HG02852 (cell line): ENCODE measurements at regions not wholly inside any gene's neighbourhood (a gene's known extent, or its start where the extent isn't known, plus 50 kb on each side); places are given as distances from the start of the nearest gene placed in this dataset.

Source experiments
- ATAC-seq: cut with Tn5 transposase; IDR thresholded peaks from one replicate; pipeline ENCODE4 v1.9.1; 2021; ENCODE audit warnings: mild to moderate bottlenecking, moderate library complexity; ENCODE audit not compliant: unreplicated experiment

DNA sequence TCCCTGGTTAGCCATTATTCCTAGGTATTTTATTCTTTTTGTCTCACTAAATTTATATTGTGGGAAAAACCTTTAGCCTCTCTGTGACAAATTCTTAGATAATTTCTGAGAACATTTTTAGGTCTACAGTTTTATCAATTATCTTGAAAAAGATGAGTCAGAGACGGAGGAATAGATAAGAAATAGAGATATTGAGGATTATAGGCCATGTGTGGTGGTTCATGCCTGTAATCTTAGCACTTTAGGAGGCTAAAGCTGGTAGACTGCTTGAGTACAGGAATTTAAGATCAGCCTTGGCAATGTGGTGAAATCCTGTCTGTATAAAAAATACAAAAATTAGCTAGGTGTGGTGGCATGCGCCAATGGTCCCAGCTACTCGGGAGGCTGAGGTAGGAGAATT lies 960.2 kb downstream of the SQOR start:
- ATAC-seq, result no peak

DNA sequence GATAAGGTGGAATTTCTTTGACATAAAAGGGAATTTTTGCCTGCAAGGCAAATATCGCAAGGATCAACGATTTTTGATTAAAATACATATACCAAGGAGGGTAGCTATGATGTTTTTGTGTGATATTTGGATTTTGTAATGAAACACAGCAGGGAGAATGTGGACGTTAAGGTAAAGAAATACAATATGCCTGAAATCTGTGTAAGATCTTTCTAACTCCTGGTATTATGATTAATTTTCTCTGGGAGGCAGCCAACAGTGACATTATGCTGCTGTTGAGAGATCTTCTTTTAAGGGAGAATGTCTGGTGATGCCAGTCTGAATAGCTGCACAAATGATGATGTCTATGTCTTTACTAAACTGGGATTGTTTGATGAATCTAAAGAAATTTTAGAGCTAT lies 972.2 kb downstream of the SQOR start:
- ATAC-seq, result no peak

DNA sequence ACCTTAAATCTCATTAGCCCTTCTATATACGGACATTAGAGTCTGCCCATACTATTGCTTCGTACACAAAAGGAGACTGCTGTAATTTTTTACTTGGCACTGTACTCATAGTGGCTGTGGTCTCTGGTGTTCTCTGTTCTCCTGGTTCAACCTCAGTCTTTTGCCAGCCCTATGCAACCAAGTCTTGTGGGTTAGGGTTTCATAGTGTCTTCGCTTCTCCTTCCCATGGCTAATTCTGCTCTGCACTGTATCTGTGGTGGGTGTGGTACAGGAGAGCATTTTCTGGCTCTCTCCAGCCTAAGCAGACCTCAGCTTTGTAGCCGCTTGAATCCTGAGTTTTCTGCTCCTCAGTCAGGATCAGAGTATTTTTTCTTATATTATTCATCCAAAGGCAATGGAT lies 981.2 kb downstream of the SQOR start:
- no peak for ATAC-seq

DNA sequence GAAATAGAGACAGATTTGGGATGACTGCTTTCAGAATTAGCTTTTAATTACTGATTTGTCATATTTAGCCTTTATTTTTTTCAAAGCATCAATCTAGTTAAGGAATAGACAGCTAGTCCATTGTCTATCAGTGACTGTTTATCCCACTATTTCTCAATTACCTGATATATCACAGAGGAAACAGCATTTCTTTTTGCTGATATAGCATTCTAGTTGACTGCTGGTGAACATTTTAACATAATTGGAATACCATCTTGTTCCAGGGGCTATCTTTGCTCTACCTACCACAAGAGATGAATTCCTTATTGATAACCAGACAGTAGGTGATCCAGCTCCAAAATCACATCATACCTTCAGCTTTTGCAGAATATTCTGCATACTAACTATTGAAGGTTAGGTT lies 982.7 kb downstream of the SQOR start:
- no peak for ATAC-seq

DNA sequence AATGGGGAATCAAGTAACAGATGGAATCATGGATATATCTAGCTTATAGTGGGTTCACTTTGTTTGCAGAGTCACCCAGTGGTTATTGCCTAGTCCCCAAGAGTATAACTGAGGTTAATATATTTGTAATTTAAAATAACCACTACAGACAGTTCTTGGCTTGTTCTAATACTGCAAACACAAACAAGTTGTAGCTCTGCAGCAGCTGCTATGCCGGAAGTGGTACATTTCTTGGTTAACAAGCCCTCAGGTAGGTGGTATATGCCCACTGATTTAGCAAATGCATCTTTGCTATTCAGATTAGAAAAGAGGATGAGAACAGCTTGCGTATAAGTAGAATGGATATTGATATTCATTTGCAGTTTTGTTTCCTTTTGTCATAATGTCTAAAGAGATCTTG lies 984.2 kb downstream of the SQOR start:
- no peak for ATAC-seq

DNA sequence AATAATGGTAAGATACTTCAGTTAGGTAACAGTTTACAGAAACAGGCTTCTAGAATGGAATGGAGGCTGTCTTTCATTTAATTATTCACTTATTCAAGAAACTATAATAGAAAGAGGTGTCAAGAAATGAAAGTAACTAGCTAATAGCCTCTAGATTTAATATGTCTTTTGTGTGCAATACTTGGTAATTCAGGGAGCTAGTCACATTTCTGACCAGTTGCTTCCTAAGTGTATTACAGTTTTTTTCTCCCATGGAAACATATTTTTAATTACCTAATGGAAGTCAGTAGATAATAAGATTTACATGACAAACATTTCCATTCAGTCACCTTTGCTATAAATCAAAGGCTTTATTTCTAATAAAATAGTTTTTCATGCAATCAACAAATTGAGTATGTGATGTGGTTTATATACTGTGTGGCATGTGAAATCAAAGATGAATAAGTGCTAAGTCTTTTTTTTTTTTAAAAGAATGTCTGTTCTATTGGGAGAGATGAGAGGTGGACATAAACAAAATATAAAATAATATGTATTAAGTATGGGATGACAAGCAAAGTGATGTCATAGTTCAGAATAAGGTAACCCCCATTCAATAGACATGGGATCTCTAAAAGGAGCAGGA lies 985.7 kb downstream of the SQOR start:
- ATAC-seq, result no peak

DNA sequence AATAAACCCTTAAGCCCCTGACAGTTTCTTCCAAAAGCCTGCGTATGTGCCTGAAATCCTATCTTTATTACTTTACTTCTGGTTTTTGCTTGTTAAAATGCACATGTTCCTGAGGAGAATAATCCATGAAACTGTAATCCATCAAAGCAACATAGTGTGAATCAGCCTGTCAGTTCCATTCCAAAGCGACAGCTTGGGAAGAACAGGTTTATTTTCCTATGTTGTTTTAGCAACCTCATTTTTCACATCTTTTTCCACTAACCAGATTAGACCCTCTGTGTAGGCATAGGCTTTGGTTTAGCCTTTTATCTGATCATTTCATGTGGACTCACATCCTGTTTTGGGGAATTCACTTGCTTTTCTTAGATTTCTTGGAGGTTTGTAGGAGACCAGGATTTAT lies 988.0 kb downstream of the SQOR start:
- no peak for ATAC-seq

DNA sequence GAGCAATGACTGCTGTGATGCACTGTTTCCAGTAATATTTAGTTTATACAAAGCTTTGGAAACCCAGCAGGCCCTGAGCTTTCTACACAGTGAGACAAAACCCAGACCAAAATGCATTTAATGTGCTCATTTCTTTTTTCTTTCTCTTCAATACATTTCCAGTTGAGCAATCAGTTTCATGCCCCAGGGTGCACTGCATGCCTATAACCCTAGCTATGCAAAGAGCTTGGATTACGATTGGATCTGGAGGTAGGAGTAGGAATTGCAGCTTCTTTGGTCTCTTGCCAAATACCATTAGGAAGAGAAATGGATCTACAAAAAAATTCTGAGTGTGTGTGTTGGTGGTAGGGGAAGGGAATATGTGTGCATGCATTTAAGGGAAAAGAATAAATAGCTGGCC lies 1001.4 kb downstream of the SQOR start:
- no peak for ATAC-seq

DNA sequence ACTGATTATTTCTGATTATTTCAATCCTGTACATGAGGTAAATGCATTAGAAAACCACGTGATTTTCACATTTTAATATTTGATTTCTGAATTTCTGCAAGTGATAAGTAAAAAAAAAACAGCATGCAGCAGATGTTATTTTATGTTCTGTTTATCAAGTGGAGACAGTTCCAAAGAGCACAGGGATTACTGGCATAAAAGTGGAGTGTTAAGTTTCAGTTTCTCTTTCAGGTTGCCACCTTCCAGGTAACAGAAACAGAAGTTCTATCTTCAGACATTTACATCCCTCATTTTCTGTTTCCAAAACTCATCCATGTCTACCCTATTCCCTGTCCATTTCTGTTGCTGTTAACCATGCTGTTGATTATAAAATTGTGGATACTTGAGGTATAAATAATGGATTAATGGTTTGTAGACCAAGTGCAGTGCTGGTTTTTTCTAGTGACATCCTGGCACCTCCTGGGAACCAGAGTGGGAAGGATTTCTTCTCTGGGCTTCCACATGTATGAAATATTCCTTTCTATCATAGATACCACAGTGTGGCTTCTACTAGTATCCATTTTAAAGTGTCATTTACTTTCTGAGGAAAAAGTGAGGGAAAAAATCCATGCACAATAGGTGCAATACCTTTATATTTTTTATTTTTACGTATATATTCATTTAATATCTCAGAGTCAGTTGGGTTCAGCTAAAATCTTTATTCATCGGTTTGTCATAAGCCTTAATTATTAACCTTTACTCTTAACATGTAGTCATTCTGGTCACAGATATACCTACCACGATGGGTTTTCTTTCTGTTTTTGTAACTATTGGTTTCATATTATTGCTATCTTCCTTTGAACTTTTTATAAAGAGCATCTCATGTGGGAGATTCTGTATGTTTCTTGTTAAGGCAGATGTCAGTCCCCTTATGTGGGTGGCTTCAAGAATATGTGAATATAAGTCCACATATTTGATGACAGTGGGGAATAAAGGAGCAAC lies 1010.0 kb downstream of the SQOR start:
- ATAC-seq, result no peak

DNA sequence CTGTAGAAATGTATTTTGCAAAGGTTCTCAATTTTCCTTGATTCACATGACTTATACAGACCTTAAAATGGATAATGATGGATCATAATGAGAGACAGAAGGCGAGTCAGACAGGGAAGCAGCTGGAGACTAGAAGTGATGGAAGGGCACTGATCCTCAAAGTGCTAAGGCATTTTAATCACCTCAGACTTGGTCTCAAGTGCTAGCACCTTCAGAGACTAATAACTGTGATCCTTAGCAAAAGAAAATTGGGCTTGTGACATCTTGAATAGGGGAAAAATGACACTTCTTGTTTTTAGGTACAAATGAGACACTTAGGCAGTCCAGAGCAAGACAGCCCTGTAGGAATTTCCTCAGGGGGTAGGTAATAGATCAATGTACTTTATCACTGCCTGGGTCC lies 1011.7 kb downstream of the SQOR start:
- no peak for ATAC-seq

DNA sequence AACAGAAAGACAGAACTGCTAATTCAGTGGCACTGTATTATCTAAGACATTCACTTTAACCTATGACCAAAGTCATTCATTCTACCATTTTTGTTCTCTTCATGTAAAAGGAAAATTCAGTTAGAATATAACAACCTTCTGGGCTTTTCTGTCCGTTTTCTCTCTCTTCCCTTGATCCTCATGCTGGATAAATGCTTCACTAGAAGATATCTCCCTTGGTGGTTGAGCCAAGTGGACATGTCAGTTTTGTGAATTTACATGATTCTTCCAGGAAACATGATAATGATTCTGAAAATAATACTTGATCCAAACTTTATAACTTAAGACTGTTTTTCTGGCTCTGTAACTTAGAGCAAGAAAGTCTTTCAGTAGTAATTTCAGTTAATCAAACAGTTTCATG lies 1012.2 kb downstream of the SQOR start:
- ATAC-seq, result no peak

DNA sequence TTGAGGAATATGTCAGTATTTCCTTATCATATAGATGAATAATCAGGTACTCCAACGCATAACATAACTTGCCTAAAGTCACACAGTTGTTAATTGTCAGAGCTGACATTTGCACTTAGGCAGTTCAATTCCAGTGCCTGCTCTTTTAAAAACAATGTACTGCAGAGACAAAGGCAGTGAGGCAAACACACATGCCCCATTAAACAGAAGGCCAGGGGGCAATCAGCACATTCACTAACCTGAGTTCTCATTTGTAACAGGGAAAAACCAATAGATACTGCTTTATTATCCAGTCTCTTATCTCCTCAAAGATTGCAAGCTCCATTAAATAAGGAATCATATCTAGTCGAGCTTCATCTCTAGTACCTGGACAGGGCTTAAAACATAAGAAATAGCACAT lies 1017.4 kb downstream of the SQOR start:
- no peak for ATAC-seq

DNA sequence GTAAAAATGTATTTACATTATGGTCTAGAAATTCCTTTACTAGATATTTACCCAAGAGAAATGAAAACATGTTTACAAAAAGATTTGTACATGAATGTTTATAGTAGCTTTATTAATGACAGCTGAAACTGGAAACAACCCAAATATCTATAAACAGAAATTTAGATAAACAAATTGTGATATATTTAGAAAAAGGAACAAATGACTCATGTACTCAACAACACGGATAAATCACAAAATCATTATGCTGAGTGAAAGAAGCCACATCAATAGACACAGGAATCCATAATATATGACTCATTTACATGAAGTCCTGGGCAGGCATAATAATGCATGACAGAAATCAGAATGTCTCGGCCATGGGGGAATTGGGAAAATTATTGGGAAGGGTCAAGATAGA lies 1020.2 kb downstream of the SQOR start:
- no peak for ATAC-seq

DNA sequence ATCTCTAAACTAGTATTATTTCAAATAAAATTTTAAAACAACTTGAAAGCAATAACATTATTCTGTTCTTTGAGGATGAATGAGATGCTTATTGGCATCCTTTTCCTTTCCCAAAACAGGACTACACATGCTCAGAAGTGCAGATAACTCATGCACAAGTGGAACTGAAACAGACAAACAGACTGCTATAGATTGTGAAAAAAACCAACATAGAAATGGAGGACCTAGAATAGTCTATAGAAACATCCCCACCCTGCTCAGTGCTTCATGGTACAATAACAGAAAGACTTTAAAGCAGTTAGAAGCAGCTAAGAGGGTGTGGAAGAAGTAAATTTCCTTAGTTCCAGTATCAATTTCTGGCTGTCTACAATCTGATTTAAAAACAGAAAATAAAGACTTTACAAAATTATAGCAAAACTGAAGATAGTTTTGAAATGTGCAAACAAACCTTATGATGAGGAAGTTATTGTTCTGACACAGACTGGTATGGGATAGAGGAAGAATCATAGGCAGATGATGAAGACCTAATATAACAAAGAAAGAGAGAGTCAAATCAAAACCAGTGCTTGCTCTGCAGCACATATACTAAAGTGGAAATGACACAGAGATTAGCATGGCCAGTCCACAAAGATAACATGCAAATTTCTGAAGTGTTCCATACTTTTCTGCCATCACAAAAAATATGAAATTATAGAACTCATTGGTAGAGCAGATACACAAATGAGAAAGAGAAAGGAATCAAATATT lies 1025.4 kb downstream of the SQOR start:
- peak; percentile 67 for ATAC-seq

DNA sequence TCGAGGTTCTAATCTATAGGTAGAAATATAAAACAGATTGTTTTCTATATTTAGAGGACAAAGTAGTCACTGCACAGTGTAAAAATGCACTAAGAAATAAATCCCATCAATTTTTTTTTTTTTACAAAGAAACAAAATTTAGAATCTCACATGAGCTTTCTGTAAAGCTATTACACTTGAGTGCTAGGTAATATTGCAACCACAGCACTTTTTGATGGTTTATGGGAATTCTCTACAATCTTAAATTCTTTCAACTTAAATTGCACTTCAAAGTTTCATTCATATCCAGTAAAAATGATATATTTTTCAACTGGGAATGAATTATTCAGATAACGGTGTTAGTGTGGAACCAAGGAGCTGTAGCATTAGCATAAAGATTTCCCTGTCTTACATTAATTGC lies 1035.4 kb downstream of the SQOR start:
- no peak for ATAC-seq

DNA sequence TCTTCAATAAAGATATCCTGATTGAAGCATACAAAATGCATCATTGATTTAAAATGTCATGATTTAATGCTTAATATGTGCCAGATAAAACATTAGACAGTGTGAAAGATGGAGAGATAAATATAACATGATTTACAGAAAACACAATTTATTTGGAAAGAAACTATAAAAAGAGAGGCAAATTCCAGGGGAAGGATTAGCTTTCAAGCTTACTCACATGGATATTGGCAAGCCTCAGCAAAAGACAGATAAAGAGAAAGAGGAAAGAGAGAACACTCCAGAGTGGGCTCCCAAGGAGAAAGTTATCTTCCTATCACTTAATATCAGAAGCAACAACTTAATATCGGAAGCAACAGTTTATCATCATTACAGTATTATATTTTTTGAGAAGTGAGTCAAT lies 1036.5 kb downstream of the SQOR start:
- no peak for ATAC-seq

DNA sequence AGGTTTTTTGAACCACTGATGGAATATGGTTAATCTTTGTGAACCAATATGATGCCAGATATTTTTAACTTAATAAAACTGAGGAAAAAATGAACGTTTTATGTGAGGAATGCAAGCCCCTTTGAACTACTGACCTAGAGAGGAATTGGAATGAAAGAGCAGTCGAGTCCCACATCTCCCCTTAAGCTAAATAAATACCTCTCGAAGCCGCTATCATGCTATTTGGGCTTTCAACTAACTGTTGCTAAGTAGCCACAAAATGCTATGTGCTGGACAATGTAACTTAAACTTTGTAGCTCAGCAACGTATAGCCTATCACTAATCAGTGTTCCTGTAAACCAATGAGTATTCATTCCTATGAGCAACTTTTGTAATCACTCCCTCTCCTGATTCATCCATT lies 1037.2 kb downstream of the SQOR start:
- no peak for ATAC-seq

DNA sequence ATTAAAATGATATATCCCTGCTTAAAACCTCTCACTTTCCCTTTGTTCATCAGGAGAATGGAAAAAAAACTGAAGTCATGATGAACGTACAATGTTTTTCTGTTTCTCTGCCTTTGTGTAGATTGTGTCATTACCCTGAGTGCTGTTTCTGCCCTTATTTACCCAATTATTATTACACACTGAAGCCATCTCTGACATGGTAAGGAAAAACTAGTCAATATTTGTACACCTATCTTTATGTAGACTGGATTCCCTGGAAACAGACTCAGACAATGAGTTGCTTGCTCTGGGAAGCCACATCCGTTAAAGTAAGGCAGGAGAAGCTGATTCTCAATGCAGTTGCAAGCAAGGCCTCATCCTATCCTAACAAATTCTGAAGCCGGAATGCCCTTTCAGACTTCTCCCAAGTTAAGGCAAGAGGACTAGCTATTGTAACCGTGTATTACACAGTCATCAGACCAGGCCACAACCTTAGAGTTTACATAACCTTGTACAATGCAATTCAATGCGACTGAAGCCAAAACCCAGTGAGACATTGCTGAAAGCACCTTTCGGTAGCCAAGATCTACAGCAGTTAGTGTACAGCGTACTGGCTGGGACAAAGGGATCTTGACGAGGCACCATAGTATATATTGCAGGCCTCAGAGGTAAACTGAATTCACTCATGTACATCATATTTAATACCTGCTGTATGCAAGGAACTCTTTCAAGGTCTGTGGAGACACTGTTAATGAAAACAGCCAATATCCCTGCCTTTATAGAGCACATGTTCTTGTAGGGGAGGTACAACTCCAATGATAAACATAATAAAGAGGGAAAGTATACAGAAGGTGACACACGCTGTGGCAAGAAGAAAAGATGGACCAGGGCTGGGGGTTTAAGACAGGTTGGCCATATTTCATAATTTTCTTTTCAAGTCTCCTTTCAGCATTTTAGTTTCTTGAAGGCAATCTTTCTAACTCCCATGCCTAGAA lies 1040.8 kb upstream of the SEMA6D start:
- ATAC-seq, result no peak

DNA sequence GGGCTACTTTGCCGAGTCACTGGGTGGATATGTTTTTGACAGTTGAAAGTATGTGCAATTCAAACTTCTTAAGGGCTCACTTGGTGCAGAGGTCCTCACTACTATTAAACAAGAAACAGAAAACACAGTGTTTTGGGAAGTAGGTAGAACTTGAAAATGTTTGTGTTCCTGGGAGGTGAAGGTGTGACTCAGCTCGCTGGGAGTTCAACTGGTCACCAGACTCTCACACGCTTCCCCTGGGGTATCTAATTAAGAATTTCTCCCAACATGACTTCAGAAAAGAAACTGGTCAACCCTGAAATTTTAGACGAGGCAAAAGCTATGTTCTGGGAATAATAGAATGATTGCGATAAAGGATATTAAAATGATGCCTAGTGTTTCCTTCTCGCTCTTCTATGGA lies 1039.8 kb upstream of the SEMA6D start:
- ATAC-seq, result no peak

DNA sequence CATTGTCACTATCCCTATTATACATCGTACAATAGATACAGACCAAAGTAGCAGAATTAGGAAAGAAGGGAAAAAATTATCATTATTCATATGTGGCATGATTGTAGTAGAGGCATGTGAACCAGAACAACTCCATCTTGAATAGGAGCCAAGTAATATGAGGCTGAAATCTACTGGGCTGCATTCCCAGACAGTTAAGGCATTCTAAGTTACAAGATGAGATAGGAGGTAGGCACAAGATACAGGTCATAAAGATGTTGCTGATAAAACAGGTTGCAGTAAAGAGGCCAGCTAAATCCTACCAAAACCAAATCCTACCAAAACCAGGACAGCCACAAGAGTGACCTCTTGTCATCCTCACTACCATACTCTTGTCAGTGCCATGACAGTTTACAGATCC lies 1035.4 kb upstream of the SEMA6D start:
- ATAC-seq, result no peak
